K562 (cell line): ENCODE measurements at regions not wholly inside any gene's neighbourhood (a gene's known extent, or its start where the extent isn't known, plus 50 kb on each side); places are given as distances from the start of the nearest gene placed in this dataset.

Experiments
- ATAC-seq: fragments of 200-7000 bp; cut with Tn5 transposase; 3 replicates; pipeline ENCODE4 v1.9.1; 2020; ENCODE audit warnings: moderate library complexity
- BruUV-seq: library from RNA; stranded (reverse); fragments of 400-500 nt; replicated peaks from 2 replicates; lab custom pipeline; 2021; lab: Mats Ljungman, UMichigan
- CTCF ChIA-PET: fragments of 300-600 bp; formaldehyde crosslinking; extraction: SDS; loops from one replicate; lab custom pipeline; 2021; ENCODE audit warnings: low intra/inter-chr PET ratio; lab: Yijun Ruan, JAX
- POLR2A ChIA-PET: fragments of 300-600, 350-650 bp; sonication (Branson Sonifier 250); formaldehyde crosslinking; extraction: SDS; loops from one replicate; lab custom pipeline; 2021; ENCODE audit warnings: antibody characterized with exemption, inconsistent platforms; lab: Yijun Ruan, JAX
- DNase-seq, 4 experiments: peaks; one replicate each; pipeline versions ENCODE4 v3.0.0 to v3.0.0-alpha.2; 2011 to 2018; ENCODE audit warnings: low spot score in 3 of 4, mixed read lengths in 3 of 4; ENCODE audit errors: extremely low read depth in 1 of 4
- FAIRE-seq: peaks from 2 replicates; lab custom pipeline; 2011; peaks lifted over from hg19 to GRCh38; lab: Jason Lieb, UNC
- H2AFZ ChIP-seq: 2 replicates; pipeline ENCODE4 v1.6.0; 2011; ENCODE audit warnings: low read depth, low read length, control low read depth, inconsistent platforms
- H3K27ac ChIP-seq: fragments of 200-600 bp; 3 replicates; pipeline ENCODE4 v1.8.0; 2011; ENCODE audit warnings: low read depth, mild to moderate bottlenecking, control low read depth, inconsistent platforms, low read length, moderate library complexity, mixed read lengths; ENCODE audit errors: extremely low read depth
- H3K27me3 ChIP-seq, 2 experiments: fragments of 300-600 bp in 1 of 2; 2 replicates in 1 of 2; 3 replicates in 1 of 2; pipeline versions ENCODE4 v1.6.0 to v1.8.0; 2011; ENCODE audit warnings: inconsistent platforms in 2 of 2, low read length in 2 of 2, mild to moderate bottlenecking in 1 of 2, mixed read lengths in 1 of 2, moderate library complexity in 1 of 2; ENCODE audit not compliant: control insufficient read depth in 2 of 2, insufficient read depth in 2 of 2
- H3K36me3 ChIP-seq: fragments of 300-600 bp; 3 replicates; pipeline ENCODE4 v1.8.0; 2011; ENCODE audit warnings: mild to moderate bottlenecking, low read length, inconsistent platforms; ENCODE audit not compliant: control insufficient read depth, insufficient read depth
- H3K4me1 ChIP-seq, 2 experiments: fragments of 200-600 bp in 1 of 2; replicated peaks in 1 of 2; 2 replicates in 1 of 2; 3 replicates in 1 of 2; pipeline versions ENCODE4 v1.5.1 to v1.8.0; 2011; ENCODE audit warnings: inconsistent platforms in 2 of 2, low read length in 2 of 2, mild to moderate bottlenecking in 1 of 2, mixed read lengths in 1 of 2, moderate library complexity in 1 of 2; ENCODE audit not compliant: control insufficient read depth in 2 of 2, insufficient read depth in 2 of 2
- H3K4me2 ChIP-seq: 2 replicates; pipeline ENCODE4 v1.6.1; 2011; ENCODE audit warnings: low read length, control low read depth, inconsistent platforms, mixed read lengths; ENCODE audit not compliant: insufficient read depth
- H3K4me3 ChIP-seq: fragments of 200-600 bp; sonication (generic), shearing (Covaris generic); 2 replicates; pipeline ENCODE4 v1.5.1; 2016; ENCODE audit warnings: control low read depth, inconsistent platforms
- H3K79me2 ChIP-seq: fragments of 200-600 bp; 3 replicates; pipeline ENCODE4 v1.8.0; 2011; ENCODE audit warnings: low read length, inconsistent platforms; ENCODE audit not compliant: control insufficient read depth, insufficient read depth
- H3K9ac ChIP-seq, 2 experiments: 2 replicates each; pipeline versions ENCODE4 v1.6.0 to v1.6.1; 2011; ENCODE audit warnings: low read depth in 2 of 2, low read length in 2 of 2, control low read depth in 1 of 2, inconsistent platforms in 1 of 2, mild to moderate bottlenecking in 1 of 2, mixed read lengths in 1 of 2; ENCODE audit not compliant: insufficient read depth in 1 of 2
- H3K9me1 ChIP-seq: one replicate; pipeline ENCODE4 v1.6.0; 2011; ENCODE audit warnings: inconsistent platforms, mild to moderate bottlenecking, low read length, moderate library complexity; ENCODE audit not compliant: control insufficient read depth, insufficient read depth
- H3K9me3 ChIP-seq: replicated peaks from 2 replicates; pipeline ENCODE4 v1.5.1; 2011; ENCODE audit warnings: low read depth, low read length, inconsistent platforms; ENCODE audit not compliant: control insufficient read depth, insufficient read depth
- H4K20me1 ChIP-seq: replicated peaks from 2 replicates; pipeline ENCODE4 v1.6.1; 2011; ENCODE audit warnings: low read length, inconsistent platforms, mixed read lengths; ENCODE audit not compliant: control insufficient read depth, insufficient read depth
- ARID1B ChIP-seq: fragments of 450-650 bp; IDR thresholded peaks from 2 replicates; pipeline ENCODE4 v1.6.1; 2016; ENCODE audit warnings: antibody characterized with exemption, mild to moderate bottlenecking, inconsistent platforms
- MEF2A ChIP-seq: IDR thresholded peaks from 2 replicates; pipeline ENCODE4 v1.6.1; 2011; ENCODE audit warnings: low read depth, mild to moderate bottlenecking, low read length, moderate library complexity; ENCODE audit not compliant: control insufficient read depth
- MTA2 ChIP-seq: fragments of 450-650 bp; IDR thresholded peaks from 2 replicates; pipeline ENCODE4 v1.6.1; 2016; ENCODE audit warnings: low read depth
- NCOA6 ChIP-seq: fragments of 450-650 bp; IDR thresholded peaks from 2 replicates; pipeline ENCODE4 v1.6.1; 2017; ENCODE audit warnings: mild to moderate bottlenecking
- NFYB ChIP-seq: IDR thresholded peaks from 2 replicates; pipeline ENCODE4 v1.6.1; 2011; ENCODE audit warnings: mild to moderate bottlenecking, moderate library complexity; ENCODE audit not compliant: insufficient read length; ENCODE audit errors: extremely low read depth
- PRPF4 ChIP-seq: fragments of 200-400 bp; formaldehyde crosslinking; IDR thresholded peaks from one replicate; pipeline ENCODE4 v1.6.1; 2017; ENCODE audit warnings: low read length, low read depth, mild to moderate bottlenecking; ENCODE audit not compliant: insufficient read depth, poor library complexity, severe bottlenecking
- PYGO2 ChIP-seq: fragments of 450-650 bp; IDR thresholded peaks from 2 replicates; pipeline ENCODE4 v1.6.1; 2016; ENCODE audit warnings: mild to moderate bottlenecking, missing genetic modification characterization, moderate library complexity, missing compliant biosample characterization
- RFX5 ChIP-seq: IDR thresholded peaks from 2 replicates; pipeline ENCODE4 v1.6.1; 2011; ENCODE audit warnings: low read depth, mild to moderate bottlenecking, improper control_type of control experiment, low read length
- TCF3 ChIP-seq: sonication (generic); formaldehyde crosslinking; IDR thresholded peaks from 2 replicates; pipeline ENCODE4 v1.4.0; 2020; ENCODE audit warnings: mild to moderate bottlenecking, missing genetic modification reagents
- TGIF2 ChIP-seq: sonication (generic); formaldehyde crosslinking; IDR thresholded peaks from 2 replicates; pipeline ENCODE4 v1.8.1; 2022; ENCODE audit warnings: mild to moderate bottlenecking, missing genetic modification reagents, moderate library complexity
- ZBTB1 ChIP-seq: sonication (generic); formaldehyde crosslinking; IDR thresholded peaks from 2 replicates; pipeline ENCODE4 v1.8.1; 2023; ENCODE audit warnings: missing genetic modification reagents, low read depth, mild to moderate bottlenecking, borderline replicate concordance
- ZC3H4 ChIP-seq: sonication (generic); formaldehyde crosslinking; IDR thresholded peaks from 2 replicates; pipeline ENCODE4 v1.9.0; 2021; ENCODE audit warnings: missing genetic modification reagents, borderline replicate concordance
- ZFP30 ChIP-seq: fragments of 250-450 bp; sonication (Bioruptor Pico); IDR thresholded peaks from 2 replicates; pipeline ENCODE4 v1.8.0; 2022; ENCODE audit warnings: moderate library complexity, mild to moderate bottlenecking, inconsistent platforms, borderline replicate concordance
- ZNF140 ChIP-seq: fragments of 250-450 bp; sonication (Bioruptor Pico); IDR thresholded peaks from 2 replicates; pipeline ENCODE4 v1.8.0; 2021; ENCODE audit warnings: moderate library complexity, mild to moderate bottlenecking, inconsistent platforms
- ZNF217 ChIP-seq: sonication (generic); formaldehyde crosslinking; IDR thresholded peaks from 2 replicates; pipeline ENCODE4 v1.8.0; 2022; ENCODE audit warnings: mild to moderate bottlenecking, missing genetic modification reagents
- ZNF507 ChIP-seq: conservative IDR thresholded peaks from 2 replicates; pipeline ENCODE4 v1.6.1; 2017; ENCODE audit warnings: missing genetic modification characterization, missing compliant biosample characterization
- WGBS: fragments of 100-300 bp; shearing (Covaris generic); methylation state at CpG from one replicate; pipeline ENCODE4 v1.1.6; 2016; ENCODE audit warnings: low coverage, mixed read lengths; ENCODE audit not compliant: insufficient coverage; ENCODE audit errors: missing lambda C conversion rate; 5-methylcytosine and 5-hydroxymethylcytosine counted together
- in situ Hi-C: fragments of 300-500 bp; cut with MboI; formaldehyde crosslinking; loops from 4 replicates; pipeline ENCODE4 v1.15.0; 2018; ENCODE audit warnings: inconsistent platforms, mixed read lengths
- intact Hi-C: fragments of 100-400 bp; cut with micrococcal nuclease; formaldehyde crosslinking; loops from 2 replicates; pipeline ENCODE4 v1.14.2; 2022
- TF ChIP-seq, protein P1 (sequence below): fragments of 200-800 bp; sonication (Bioruptor generic); IDR thresholded peaks from 2 replicates; pipeline ENCODE4 v1.6.1; 2017; ENCODE audit warnings: missing genetic modification characterization, missing compliant biosample characterization

DNA sequence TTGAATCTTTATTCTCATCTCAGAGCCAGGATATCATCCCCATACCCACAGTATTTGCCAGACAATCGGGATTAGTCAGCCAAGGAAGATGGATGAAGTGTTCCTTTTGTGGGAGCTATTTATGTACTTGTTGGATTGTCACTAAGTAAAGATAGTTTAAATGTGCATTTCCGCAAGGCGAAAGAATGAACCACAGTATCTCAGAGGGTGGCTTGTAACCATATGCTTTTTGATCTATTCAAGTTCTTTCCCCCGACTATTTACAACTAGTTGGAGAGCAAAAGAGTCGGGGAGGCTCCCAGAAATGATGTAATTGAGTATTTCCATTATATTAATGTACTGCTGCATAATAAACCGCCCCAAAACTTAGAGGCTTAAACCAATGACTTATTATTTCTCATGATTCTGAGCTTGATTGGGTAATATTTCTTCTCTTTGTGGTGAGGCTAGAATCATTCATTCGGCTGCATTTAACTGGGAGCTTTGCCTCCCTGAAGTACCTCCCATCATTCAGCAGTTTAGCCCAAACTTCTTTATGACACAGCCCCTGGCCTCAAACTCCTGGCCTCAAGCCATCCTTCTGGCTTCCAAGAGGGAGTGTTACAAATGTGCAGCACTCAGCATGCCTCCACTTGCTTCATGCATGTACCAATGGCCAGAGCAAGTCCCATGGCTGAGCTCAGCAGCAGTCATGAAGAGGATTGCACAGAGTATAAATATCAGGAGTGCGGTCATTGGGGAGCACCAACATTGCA is 423.7 kb downstream of the METTL4 start:
- no TSS peak for BruUV-seq

DNA sequence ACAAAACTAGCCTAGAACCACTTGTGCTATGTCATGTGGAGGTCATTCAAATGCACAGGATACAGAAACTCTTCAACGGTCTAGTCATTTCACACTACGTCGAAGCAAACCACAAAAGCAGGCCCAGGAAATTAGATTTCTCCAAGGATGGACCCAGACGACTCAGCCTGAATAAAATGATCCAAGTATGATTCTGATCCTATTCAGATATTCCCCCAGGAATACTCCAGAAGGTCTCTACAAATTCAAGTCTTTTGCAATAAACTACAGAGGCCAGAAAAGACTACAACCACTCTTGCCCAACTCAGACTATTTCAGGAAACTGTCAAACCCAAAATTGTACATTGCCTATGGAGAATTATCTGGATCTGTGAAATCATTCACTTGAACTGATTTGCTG is 422.5 kb downstream of the METTL4 start:
- ChIA-PET POLR2A (interaction anchor here (1.1 kb wide), 1 partner anchor 10 kb away, joined by 3 read pairs; no protein-coding TSS in a partner anchor), CTCF (no interaction called here)
- peak; percentile 23 for FAIRE-seq
- intact Hi-C loops, result no loop called here
- BruUV-seq, result no TSS peak
- Histone ChIP-seq H3K27ac (no peak overlapping the region), H3K4me1 (no peaks in the 10 kb centered on the region), H2AFZ (no peak overlapping the region), H3K9me3 (no peaks in the 10 kb centered on the region), H3K36me3 (no peaks in the 10 kb centered on the region), H3K4me3 (no peak overlapping the region), H3K9me1 (no peaks in the 10 kb centered on the region), H3K79me2 (no peaks in the 10 kb centered on the region), H4K20me1 (no peaks in the 10 kb centered on the region), H3K4me2 (no peak overlapping the region), H3K9ac (no peak overlapping the region), H3K27me3 (peaks cover 0 to 9% of the 10 kb centered on the region in 2 experiments; a peak in 2 of 5 replicates)
- WGBS, result 6% methylated on average over 4 of the region's 4 CpGs
- in situ Hi-C loops, result no loop called here
- DNase-seq, result no peak
- ATAC-seq, result no peak
- TF ChIP-seq ZNF217 (CRISPR knock-in tag) (no peak), NCOA6 (no peak), MEF2A (no peak), ZBTB1 (CRISPR knock-in tag) (no peak), ZNF140 (no peak), ZFP30 (CRISPR knock-in tag) (no peak)
- TF ChIP-seq, protein P1, sequence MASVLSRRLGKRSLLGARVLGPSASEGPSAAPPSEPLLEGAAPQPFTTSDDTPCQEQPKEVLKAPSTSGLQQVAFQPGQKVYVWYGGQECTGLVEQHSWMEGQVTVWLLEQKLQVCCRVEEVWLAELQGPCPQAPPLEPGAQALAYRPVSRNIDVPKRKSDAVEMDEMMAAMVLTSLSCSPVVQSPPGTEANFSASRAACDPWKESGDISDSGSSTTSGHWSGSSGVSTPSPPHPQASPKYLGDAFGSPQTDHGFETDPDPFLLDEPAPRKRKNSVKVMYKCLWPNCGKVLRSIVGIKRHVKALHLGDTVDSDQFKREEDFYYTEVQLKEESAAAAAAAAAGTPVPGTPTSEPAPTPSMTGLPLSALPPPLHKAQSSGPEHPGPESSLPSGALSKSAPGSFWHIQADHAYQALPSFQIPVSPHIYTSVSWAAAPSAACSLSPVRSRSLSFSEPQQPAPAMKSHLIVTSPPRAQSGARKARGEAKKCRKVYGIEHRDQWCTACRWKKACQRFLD (CRISPR knock-in tag), result no peak

More for the DNA sequence above, 423.7 kb downstream of the METTL4 start:
- FAIRE-seq (no peak), DNase-seq (no peak), ATAC-seq (no peak)
- H3K36me3 ChIP-seq, result no peaks in the 10 kb centered on the region
- H4K20me1 ChIP-seq, result no peaks in the 10 kb centered on the region
- TF ChIP-seq ZNF507 (tag) (no peak), TCF3 (CRISPR knock-in tag) (no peak), MTA2 (no peak), ARID1B (no peak), PRPF4 (no peak), PYGO2 (tag) (no peak), RFX5 (no peak), TGIF2 (CRISPR knock-in tag) (no peak), NFYB (no peak), ZC3H4 (CRISPR knock-in tag) (no peak), ZNF217 (CRISPR knock-in tag) (no peak)
- no peak overlapping the region for H3K27ac ChIP-seq
- no peak overlapping the region for H3K4me3 ChIP-seq
- no peaks in the 10 kb centered on the region for H3K79me2 ChIP-seq
- WGBS, result 20% methylated on average over 8 of the region's 8 CpGs
- in situ Hi-C loops, result no loop called here
- intact Hi-C loops, result no loop called here
- H3K4me2 ChIP-seq, result no peak overlapping the region
- peaks cover 0 to 9% of the 10 kb centered on the region in 2 experiments; a peak in 2 of 5 replicates for H3K27me3 ChIP-seq
- no peaks in the 10 kb centered on the region for H3K9me1 ChIP-seq
- H3K9ac ChIP-seq, result no peak overlapping the region
- POLR2A ChIA-PET, result interaction anchor here (1.1 kb wide), 1 partner anchor 11 kb away, joined by 3 read pairs; no protein-coding TSS in a partner anchor
- no peaks in the 10 kb centered on the region for H3K9me3 ChIP-seq
- no peaks in the 10 kb centered on the region for H3K4me1 ChIP-seq
- no peak overlapping the region for H2AFZ ChIP-seq
- CTCF ChIA-PET, result interaction anchor here (0.7 kb wide), 1 partner anchor 1826 kb away, joined by 3 read pairs; no protein-coding TSS in a partner anchor
